AG04450 (cell line): ENCODE measurements at regions not wholly inside any gene's neighbourhood (a gene's known extent, or its start where the extent isn't known, plus 50 kb on each side); places are given as distances from the start of the nearest gene placed in this dataset.

ENCODE experiments used
- CTCF ChIA-PET: fragments of 300-600, 350-600 bp; formaldehyde crosslinking; extraction: SDS; loops from one replicate; lab custom pipeline; 2022; ENCODE audit warnings: antibody characterized with exemption, inconsistent platforms; lab: Charles Lee
- POLR2A ChIA-PET: fragments of 350-600 bp; formaldehyde crosslinking; extraction: SDS; loops from one replicate; lab custom pipeline; 2021; ENCODE audit warnings: antibody characterized with exemption, inconsistent platforms; lab: Yijun Ruan, JAX
- DNase-seq: peaks from one replicate; pipeline ENCODE4 v3.0.0-alpha.2; 2011; ENCODE audit warnings: low read depth, low spot score
- H3K27ac ChIP-seq: one replicate; pipeline ENCODE4 v1.5.1; 2012; ENCODE audit warnings: low read depth, low read length, control low read depth
- H3K27me3 ChIP-seq: one replicate; pipeline ENCODE4 v1.6.0; 2012; ENCODE audit warnings: low read length; ENCODE audit not compliant: control insufficient read depth, insufficient read depth
- H3K4me3 ChIP-seq: 2 replicates; pipeline ENCODE4 v1.5.1; 2011; ENCODE audit warnings: mild to moderate bottlenecking, low read depth, low read length, control low read depth
- H3K9me3 ChIP-seq: 2 replicates; pipeline ENCODE4 v1.5.1; 2012; ENCODE audit warnings: low read length; ENCODE audit not compliant: control insufficient read depth, insufficient read depth
- TF ChIP-seq, protein P1 (sequence below): IDR thresholded peaks from 2 replicates; pipeline ENCODE4 v1.5.1; 2011; ENCODE audit warnings: low read depth, low read length, control low read depth, inconsistent platforms

DNA sequence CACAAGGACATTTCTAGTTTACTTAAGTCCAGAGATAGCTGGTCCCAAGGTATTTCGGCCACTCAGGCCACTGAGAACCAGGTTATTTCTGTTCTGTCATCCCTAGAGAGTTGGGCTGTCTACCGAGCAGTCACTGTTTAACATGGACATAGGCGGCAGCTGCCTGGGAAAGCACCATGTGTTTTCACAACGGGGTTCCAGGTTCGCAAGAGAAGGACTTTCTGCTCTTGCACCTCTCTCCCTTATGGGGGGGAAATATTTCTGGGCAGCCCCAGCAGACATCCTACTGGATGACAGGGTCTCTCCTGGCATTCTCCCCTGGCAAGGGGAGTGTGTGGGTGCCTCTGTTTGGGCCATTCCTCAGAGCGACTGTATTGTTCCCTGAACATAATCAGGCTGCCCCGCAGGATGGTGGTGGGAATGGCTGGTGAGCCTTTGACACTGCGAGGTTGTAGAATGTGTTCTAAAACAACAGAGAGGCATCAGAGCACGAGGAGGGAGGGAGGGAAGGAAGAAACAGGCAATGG lies 64.4 kb upstream of the DUSP22 start:
- no peak overlapping the region for H3K4me3 ChIP-seq
- H3K27ac ChIP-seq = no peak overlapping the region
- ChIA-PET POLR2A (no interaction called here), CTCF (no interaction called here)
- no peaks in the 10 kb centered on the region for H3K27me3 ChIP-seq
- DNase-seq = no peak
- H3K9me3 ChIP-seq = no peaks in the 10 kb centered on the region
- TF ChIP-seq, protein P1, sequence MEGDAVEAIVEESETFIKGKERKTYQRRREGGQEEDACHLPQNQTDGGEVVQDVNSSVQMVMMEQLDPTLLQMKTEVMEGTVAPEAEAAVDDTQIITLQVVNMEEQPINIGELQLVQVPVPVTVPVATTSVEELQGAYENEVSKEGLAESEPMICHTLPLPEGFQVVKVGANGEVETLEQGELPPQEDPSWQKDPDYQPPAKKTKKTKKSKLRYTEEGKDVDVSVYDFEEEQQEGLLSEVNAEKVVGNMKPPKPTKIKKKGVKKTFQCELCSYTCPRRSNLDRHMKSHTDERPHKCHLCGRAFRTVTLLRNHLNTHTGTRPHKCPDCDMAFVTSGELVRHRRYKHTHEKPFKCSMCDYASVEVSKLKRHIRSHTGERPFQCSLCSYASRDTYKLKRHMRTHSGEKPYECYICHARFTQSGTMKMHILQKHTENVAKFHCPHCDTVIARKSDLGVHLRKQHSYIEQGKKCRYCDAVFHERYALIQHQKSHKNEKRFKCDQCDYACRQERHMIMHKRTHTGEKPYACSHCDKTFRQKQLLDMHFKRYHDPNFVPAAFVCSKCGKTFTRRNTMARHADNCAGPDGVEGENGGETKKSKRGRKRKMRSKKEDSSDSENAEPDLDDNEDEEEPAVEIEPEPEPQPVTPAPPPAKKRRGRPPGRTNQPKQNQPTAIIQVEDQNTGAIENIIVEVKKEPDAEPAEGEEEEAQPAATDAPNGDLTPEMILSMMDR = no peak

DNA sequence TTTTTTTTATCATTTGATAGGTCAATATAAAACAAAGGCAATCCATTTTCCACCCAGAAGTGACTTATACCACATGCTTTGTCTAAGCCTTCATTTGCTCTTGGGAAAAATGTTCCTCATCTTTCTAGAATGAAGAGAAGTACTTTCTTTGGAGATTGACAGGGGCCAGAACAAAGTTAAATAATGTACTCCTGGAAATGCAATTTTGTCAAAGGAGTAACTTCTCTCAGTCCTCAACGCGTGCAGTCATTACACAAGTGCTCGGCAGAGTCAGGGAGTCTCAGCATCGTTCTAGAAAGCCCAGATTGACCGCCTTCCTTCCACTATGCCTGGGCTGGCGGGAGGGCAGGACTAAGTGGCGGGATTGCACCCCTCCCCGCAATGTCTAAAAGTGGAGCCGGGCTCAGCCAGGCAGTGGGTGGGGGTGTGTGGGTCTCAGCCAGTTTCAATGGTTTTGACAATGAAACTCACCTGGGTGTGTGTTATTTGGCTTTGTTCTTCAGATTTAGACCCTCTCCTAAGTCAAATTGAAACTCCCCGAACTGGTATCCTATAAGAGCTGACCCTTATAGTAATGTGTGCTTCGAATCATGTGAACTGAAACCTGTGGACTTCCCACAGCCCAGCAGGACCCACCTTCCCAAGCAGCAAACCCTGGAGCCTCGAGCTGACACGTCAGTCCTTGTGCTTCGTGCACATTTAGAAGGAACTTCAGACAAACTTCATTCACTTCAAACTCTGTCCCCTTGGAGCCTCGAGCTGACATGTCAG lies 63.2 kb upstream of the DUSP22 start:
- TF ChIP-seq, protein P1 = no peak
- Histone ChIP-seq H3K27me3 (no peaks in the 10 kb centered on the region), H3K27ac (no peak overlapping the region), H3K4me3 (no peak overlapping the region), H3K9me3 (no peaks in the 10 kb centered on the region)
- no peak for DNase-seq
- ChIA-PET POLR2A (no interaction called here), CTCF (no interaction called here)

DNA sequence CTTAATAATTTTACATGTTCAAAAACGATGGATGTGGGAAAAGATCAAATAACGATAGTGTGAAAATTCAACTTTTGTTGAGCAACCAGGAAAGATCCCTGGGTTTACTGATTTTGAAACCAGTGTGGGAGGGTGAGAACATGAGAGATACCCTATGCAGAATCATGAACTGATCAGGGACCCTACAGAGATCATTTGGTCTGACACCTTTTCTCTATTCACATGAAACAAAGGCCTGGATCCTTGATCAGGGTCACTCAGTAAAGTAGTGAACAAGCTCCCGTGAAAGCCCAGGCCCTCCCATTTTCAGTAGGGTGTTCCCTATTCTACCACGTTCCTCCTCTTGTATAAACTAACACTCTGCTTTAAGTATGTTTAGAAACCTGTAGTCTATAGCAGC lies 60.5 kb upstream of the DUSP22 start:
- ChIA-PET POLR2A (no interaction called here), CTCF (no interaction called here)
- no peak overlapping the region for H3K27ac ChIP-seq
- H3K4me3 ChIP-seq = no peak overlapping the region
- TF ChIP-seq, protein P1 = no peak
- no peaks in the 10 kb centered on the region for H3K27me3 ChIP-seq
- no peaks in the 10 kb centered on the region for H3K9me3 ChIP-seq
- no peak for DNase-seq

DNA sequence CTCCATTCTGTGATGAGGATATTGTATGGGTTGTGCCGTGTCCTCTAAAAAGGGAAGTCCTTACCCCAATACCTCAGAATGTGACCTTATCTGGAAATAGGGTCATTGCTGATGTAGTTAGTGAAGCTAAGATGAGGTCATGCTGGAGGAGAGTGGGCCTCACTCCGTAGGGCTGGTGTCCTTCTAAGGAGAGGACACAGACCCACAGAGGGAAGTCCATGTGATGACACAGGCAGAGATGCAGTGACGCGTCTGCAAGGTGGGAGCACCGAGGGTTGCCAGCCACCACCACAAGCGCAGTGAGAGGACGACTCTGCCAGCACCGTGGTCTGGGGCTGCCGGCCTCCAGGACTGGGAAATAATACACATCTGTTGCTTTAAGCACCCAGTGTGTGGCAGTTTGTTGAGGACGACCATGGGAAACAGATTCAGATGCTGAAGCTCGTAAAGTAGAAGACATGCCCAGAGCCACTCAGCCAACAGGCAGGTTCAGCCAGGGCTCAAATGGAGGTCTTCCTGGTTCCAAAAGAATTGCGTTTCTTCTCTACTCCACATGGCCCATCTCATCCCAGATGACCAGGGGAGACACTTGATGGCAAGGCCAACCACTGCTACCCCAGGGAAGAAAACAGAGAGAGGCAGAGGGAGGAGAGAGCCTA lies 59.2 kb upstream of the DUSP22 start:
- H3K27me3 ChIP-seq = no peaks in the 10 kb centered on the region
- H3K27ac ChIP-seq = no peak overlapping the region
- ChIA-PET POLR2A (no interaction called here), CTCF (no interaction called here)
- no peak overlapping the region for H3K4me3 ChIP-seq
- TF ChIP-seq, protein P1 = no peak
- DNase-seq = no peak
- no peaks in the 10 kb centered on the region for H3K9me3 ChIP-seq
